ENCODE measurements at regions not wholly inside any gene's neighbourhood (a gene's known extent, or its start where the extent isn't known, plus 50 kb on each side); places are given as distances from the start of the nearest gene placed in this dataset.

DNA sequence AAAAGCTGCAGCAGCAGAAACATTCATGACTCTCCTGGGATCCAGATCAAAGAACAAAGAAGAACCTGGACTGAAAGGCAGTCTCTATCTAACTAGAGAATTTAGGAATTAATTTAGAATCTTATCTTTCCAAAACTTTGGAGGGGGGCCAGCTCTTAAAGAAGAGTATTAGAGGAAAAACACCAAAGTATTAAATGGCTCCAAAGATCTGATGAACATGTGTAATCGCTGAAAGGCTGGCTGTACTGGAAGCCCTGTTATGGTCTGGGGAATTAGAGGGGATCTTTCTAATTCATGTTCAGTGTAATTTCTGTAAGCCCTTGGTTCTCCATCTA lies 316.8 kb downstream of the CWC27 start:
- Histone ChIP-seq H3K36me3 (no peaks in the 10 kb centered on the region), H3K4me1 (no peaks in the 10 kb centered on the region), H3K4me3 (no peak overlapping the region), H3K9me3 (replicated peaks) (no peaks in the 10 kb centered on the region), H3K27me3 (ENCODE audit: low read depth) (no peaks in the 10 kb centered on the region), H3K27ac (replicated peaks) (no peak overlapping the region)
- DNase-seq: no peak
- intact Hi-C loops (cut with micrococcal nuclease): no loop called here
- TF ChIP-seq, protein P1, sequence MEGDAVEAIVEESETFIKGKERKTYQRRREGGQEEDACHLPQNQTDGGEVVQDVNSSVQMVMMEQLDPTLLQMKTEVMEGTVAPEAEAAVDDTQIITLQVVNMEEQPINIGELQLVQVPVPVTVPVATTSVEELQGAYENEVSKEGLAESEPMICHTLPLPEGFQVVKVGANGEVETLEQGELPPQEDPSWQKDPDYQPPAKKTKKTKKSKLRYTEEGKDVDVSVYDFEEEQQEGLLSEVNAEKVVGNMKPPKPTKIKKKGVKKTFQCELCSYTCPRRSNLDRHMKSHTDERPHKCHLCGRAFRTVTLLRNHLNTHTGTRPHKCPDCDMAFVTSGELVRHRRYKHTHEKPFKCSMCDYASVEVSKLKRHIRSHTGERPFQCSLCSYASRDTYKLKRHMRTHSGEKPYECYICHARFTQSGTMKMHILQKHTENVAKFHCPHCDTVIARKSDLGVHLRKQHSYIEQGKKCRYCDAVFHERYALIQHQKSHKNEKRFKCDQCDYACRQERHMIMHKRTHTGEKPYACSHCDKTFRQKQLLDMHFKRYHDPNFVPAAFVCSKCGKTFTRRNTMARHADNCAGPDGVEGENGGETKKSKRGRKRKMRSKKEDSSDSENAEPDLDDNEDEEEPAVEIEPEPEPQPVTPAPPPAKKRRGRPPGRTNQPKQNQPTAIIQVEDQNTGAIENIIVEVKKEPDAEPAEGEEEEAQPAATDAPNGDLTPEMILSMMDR (IDR thresholded peaks at IDR 0.05; ENCODE audit: borderline replicate concordance): no peak

DNA sequence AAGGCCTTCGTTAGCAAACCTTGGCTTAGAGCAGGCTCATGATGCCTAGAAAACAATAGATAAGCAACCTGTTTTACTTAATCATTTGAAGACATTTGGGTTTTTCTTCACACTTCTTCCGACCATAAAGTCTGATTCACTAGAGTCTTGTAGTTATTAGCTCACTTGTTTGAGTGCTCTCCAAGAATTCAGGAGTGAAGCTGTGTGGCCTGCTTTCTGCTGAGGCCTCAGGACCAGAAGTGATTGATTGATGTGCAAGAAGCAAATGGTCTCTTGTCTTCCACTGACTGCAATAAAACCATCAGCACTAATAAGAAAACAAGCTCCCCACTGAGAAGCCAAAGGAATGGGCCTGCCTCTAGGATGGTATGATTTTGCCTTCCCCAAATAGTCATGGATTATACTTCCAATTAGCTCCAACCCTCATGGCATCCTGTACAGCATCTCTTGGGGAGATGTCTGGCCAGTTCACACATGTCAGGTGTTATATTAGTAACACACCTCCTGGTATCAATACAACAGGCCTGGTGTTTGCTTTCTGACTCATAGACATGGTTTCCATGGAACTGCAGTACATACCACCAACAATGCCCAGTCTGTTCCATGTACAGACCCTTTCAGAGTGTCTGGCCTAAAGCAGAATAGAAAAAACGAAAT lies 317.6 kb downstream of the CWC27 start:
- no peak overlapping the region for H3K27ac ChIP-seq (replicated peaks)
- H3K4me3 ChIP-seq: no peak overlapping the region
- TF ChIP-seq, protein P1 (IDR thresholded peaks at IDR 0.05; ENCODE audit: borderline replicate concordance): no peak
- no peaks in the 10 kb centered on the region for H3K27me3 ChIP-seq (ENCODE audit: low read depth)
- no peaks in the 10 kb centered on the region for H3K4me1 ChIP-seq
- DNase-seq: no peak
- intact Hi-C loops (cut with micrococcal nuclease): no loop called here
- no peaks in the 10 kb centered on the region for H3K36me3 ChIP-seq
- H3K9me3 ChIP-seq (replicated peaks): no peaks in the 10 kb centered on the region

DNA sequence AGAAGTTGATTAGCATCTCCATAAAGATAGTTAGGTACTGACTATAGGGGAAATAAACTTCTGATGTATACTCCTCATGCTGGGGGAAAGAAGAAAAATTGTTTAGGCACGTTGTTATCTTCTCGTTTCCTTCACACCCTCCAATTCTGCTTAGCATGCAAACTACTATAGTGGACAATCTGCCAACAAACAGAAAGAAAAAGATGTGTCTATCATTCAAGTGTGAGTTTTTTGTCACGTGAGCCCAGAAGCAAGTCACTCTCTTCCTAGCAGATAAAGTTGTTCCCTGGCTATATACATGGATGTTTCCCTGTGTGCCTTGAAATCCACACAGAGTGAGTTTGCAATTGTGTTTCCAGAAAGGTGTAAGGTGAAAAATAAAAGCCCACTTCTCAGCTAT lies 318.4 kb downstream of the CWC27 start:
- intact Hi-C loops (cut with micrococcal nuclease): no loop called here

DNA sequence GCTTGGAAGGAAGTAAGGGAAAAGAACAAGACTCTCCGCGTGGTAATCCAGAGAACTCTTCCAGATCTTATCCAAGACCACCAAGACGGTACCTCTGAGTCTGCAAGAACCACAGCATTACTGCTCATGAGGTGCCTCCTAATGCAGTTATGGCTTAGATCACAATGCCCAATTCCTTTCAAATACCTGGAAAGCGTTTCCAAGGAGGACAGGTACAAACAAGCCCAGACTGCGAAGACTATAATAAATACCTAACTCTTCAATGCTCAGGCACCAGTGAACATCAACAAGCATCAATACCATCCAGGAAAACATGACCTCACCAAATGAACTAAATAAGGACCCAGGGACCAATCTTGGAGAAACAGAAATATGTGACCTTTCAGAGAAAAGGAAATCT lies 325.5 kb downstream of the CWC27 start:
- no peak for DNase-seq
- no peaks in the 10 kb centered on the region for H3K27me3 ChIP-seq (ENCODE audit: low read depth)
- no peaks in the 10 kb centered on the region for H3K36me3 ChIP-seq
- H3K27ac ChIP-seq (replicated peaks): no peak overlapping the region
- no peak overlapping the region for H3K4me3 ChIP-seq
- intact Hi-C loops (cut with micrococcal nuclease): loop anchor here (10.0 kb wide), 1 partner anchor 129 kb away; no protein-coding TSS in a partner anchor
- no peaks in the 10 kb centered on the region for H3K4me1 ChIP-seq
- H3K9me3 ChIP-seq (replicated peaks): no peaks in the 10 kb centered on the region
- TF ChIP-seq, protein P1 (IDR thresholded peaks at IDR 0.05; ENCODE audit: borderline replicate concordance): no peak

More for the DNA sequence above, 318.4 kb downstream of the CWC27 start:
- Histone ChIP-seq H3K4me3 (no peak overlapping the region), H3K4me1 (no peaks in the 10 kb centered on the region), H3K27ac (replicated peaks) (no peak overlapping the region), H3K9me3 (replicated peaks) (no peaks in the 10 kb centered on the region), H3K36me3 (no peaks in the 10 kb centered on the region), H3K27me3 (ENCODE audit: low read depth) (no peaks in the 10 kb centered on the region)
- DNase-seq: no peak
- TF ChIP-seq, protein P1 (IDR thresholded peaks at IDR 0.05; ENCODE audit: borderline replicate concordance): no peak

DNA sequence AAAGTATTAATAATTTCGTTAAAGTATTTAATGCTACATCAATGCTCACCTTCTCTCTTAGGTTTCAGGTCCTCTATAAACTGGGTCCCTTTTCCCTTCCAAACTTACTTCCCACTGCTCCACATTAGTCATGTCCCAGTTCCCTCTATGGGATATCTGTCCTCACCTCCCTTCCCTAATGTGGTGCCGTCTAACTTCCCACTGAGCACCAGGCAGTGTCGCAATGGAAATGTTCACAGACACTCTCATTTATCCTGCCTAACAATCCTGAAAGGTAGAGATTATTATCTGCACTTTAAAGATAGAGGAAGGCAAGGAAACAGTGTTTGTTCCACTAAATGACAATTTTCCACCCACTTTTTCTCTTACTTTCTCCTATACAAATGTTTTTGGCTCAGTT lies 329.7 kb downstream of the CWC27 start:
- Histone ChIP-seq H3K9me3 (replicated peaks) (no peaks in the 10 kb centered on the region), H3K27ac (replicated peaks) (no peak overlapping the region), H3K4me1 (peaks cover 13% of the 10 kb centered on the region), H3K27me3 (ENCODE audit: low read depth) (no peaks in the 10 kb centered on the region), H3K36me3 (no peaks in the 10 kb centered on the region), H3K4me3 (no peak overlapping the region)
- TF ChIP-seq, protein P1 (IDR thresholded peaks at IDR 0.05; ENCODE audit: borderline replicate concordance): no peak
- DNase-seq: no peak
- intact Hi-C loops (cut with micrococcal nuclease): loop anchor here (10.0 kb wide), 1 partner anchor 134 kb away; no protein-coding TSS in a partner anchor

All from left ventricle myocardium inferior (tissue), 1 donor.